NCI-H2029 (cell line): ENCODE measurements at regions not wholly inside any gene's neighbourhood (a gene's known extent, or its start where the extent isn't known, plus 50 kb on each side); places are given as distances from the start of the nearest gene placed in this dataset.

ENCODE experiments used
- DNase-seq: peaks from one replicate; lab custom pipeline; 2025; lab: John Stamatoyannopoulos, UW

- DNase-seq, result no peak
These were observed 74.2 kb upstream of the MARCHF10 start for GRCh38 chr17:62882284-62882683.

GRCh38 chr17:62880120-62880519 is 72.0 kb upstream of the MARCHF10 start:
- no peak for DNase-seq

- DNase-seq, result no peak
These were observed 68.7 kb upstream of the MARCHF10 start for GRCh38 chr17:62876673-62877405.

- no peak for DNase-seq
These were observed 67.9 kb upstream of the MARCHF10 start for GRCh38 chr17:62876063-62876462.

GRCh38 chr17:62875296-62875695 is 67.2 kb upstream of the MARCHF10 start:
- DNase-seq, result no peak

- no peak for DNase-seq
These were observed 63.2 kb upstream of the MARCHF10 start for GRCh38 chr17:62871291-62871690.

- no peak for DNase-seq
These were observed 62.4 kb upstream of the MARCHF10 start for GRCh38 chr17:62870552-62870971.

- no peak for DNase-seq
These were observed 62.0 kb upstream of the MARCHF10 start for GRCh38 chr17:62870030-62870541.

GRCh38 chr17:62868723-62869122 is 60.6 kb upstream of the MARCHF10 start:
- DNase-seq, result no peak

GRCh38 chr17:62868008-62868407 is 59.9 kb upstream of the MARCHF10 start:
- no peak for DNase-seq

GRCh38 chr17:62867303-62867702 is 59.2 kb upstream of the MARCHF10 start:
- no peak for DNase-seq

GRCh38 chr17:62866471-62866870 is 58.4 kb upstream of the MARCHF10 start:
- no peak for DNase-seq

- no peak for DNase-seq
These were observed 57.5 kb upstream of the MARCHF10 start for GRCh38 chr17:62865586-62865985.

- DNase-seq, result no peak
These were observed 54.1 kb upstream of the MARCHF10 start for GRCh38 chr17:62862251-62862650.

GRCh38 chr17:62860962-62861873 is 53.1 kb upstream of the MARCHF10 start:
- DNase-seq, result no peak

GRCh38 chr17:62859146-62859545 is 51.0 kb upstream of the MARCHF10 start:
- no peak for DNase-seq
